Naive thymus-derived CD8-positive, alpha-beta T cell (primary cell): ENCODE measurements at regions not wholly inside any gene's neighbourhood (a gene's known extent, or its start where the extent isn't known, plus 50 kb on each side); places are given as distances from the start of the nearest gene placed in this dataset.
"Not testable (repeated sequence)": the region's sequence is repeated elsewhere in the genome, so short reads cannot be mapped to it uniquely, and the experiment has no call there.

ENCODE experiments used
- ATAC-seq, 2 donors: fragments of 150-1000 bp; cut with Tn5 transposase in 1 of 2; sonication (Bioruptor Pico), chemical (Tn5 transposase) in 1 of 2; 1 replicate in 1 of 2; 2 replicates in 1 of 2; pipeline ENCODE4 v1.10.0; 2021; ENCODE audit warnings: mild to moderate bottlenecking in 2 of 2, moderate library complexity in 2 of 2
- POLR2A ChIA-PET: fragments of 350-600 bp; sonication (Branson Sonifier 250); formaldehyde crosslinking; loops from one replicate; lab custom pipeline; 2021; ENCODE audit warnings: antibody characterized with exemption; lab: Charles Lee
- DNase-seq, 10 donors: peaks; one replicate each; pipeline versions ENCODE4 v3.0.0 to v3.0.0-alpha.2; 2020 to 2022
- H3K27ac Mint-ChIP-seq, 10 donors: one replicate each; pipeline ENCODE4 v1.8.0; 2020 to 2022; ENCODE audit warnings: mild to moderate bottlenecking in 10 of 10, mixed read lengths in 10 of 10, moderate library complexity in 4 of 10, inconsistent platforms in 1 of 10
- H3K27me3 Mint-ChIP-seq, 5 donors: one replicate each; pipeline ENCODE4 v1.8.0; 2021 to 2022; ENCODE audit warnings: mixed read lengths in 5 of 5
- H3K36me3 Mint-ChIP-seq, 3 donors: one replicate each; pipeline ENCODE4 v1.8.0; 2020 to 2022; ENCODE audit warnings: mixed read lengths in 3 of 3, mild to moderate bottlenecking in 2 of 3, inconsistent platforms in 1 of 3
- H3K4me1 Mint-ChIP-seq, 4 donors: one replicate each; pipeline ENCODE4 v1.8.0; 2021 to 2022; ENCODE audit warnings: mixed read lengths in 4 of 4
- H3K4me3 Mint-ChIP-seq, 10 donors: one replicate each; pipeline ENCODE4 v1.8.0; 2020 to 2022; ENCODE audit warnings: mild to moderate bottlenecking in 10 of 10, mixed read lengths in 10 of 10, moderate library complexity in 6 of 10, inconsistent platforms in 1 of 10
- H3K9me3 Mint-ChIP-seq, 9 donors: one replicate each; pipeline ENCODE4 v1.8.0; 2020 to 2022; ENCODE audit warnings: mixed read lengths in 9 of 9, mild to moderate bottlenecking in 3 of 9, inconsistent platforms in 1 of 9, moderate library complexity in 1 of 9

GRCh38 chr19:30853036-30853435 lies 480.9 kb downstream of the ZNF536 start:
- DNase-seq: no peak
- no peak overlapping the region for H3K4me3 Mint-ChIP-seq
- peaks cover 0 to 3% (median 1%) of the 10 kb centered on the region in 5 donors for H3K27me3 Mint-ChIP-seq
- H3K27ac Mint-ChIP-seq: no peak overlapping the region
- POLR2A ChIA-PET: no interaction called here
- no peaks in the 10 kb centered on the region for H3K36me3 Mint-ChIP-seq
- H3K9me3 Mint-ChIP-seq: no peaks in the 10 kb centered on the region
- no peaks in the 10 kb centered on the region for H3K4me1 Mint-ChIP-seq
- no peak for ATAC-seq

DNA sequence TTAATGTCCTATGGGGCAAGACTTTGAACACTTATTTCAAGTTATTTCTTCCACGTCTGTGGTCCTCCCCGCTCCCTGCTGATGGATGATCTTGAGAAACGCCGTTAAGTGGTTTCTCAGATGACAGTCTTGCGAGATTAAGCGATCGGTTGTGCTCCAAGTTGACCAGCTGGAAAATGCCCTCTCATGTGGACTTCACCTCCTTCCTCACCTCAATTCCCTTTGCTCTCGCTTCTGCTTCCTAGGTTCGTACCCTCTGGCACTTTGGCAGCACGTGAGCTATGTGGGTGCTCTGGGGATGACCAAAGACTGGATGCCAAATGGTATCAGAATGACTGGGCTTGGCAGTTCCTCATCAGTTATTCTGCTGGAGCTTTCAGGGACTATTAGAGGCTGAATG lies 480.0 kb downstream of the ZNF536 start:
- peaks cover 0 to 3% (median 1%) of the 10 kb centered on the region in 5 donors for H3K27me3 Mint-ChIP-seq
- no peaks in the 10 kb centered on the region for H3K9me3 Mint-ChIP-seq
- ATAC-seq (no peak), DNase-seq (no peak)
- H3K27ac Mint-ChIP-seq: no peak overlapping the region
- H3K4me1 Mint-ChIP-seq: no peaks in the 10 kb centered on the region
- no peaks in the 10 kb centered on the region for H3K36me3 Mint-ChIP-seq
- no peak overlapping the region for H3K4me3 Mint-ChIP-seq
- POLR2A ChIA-PET: no interaction called here

GRCh38 chr19:30851646-30852045 lies 479.5 kb downstream of the ZNF536 start:
- no peak overlapping the region for H3K27ac Mint-ChIP-seq
- no peaks in the 10 kb centered on the region for H3K36me3 Mint-ChIP-seq
- no peaks in the 10 kb centered on the region for H3K4me1 Mint-ChIP-seq
- DNase-seq: no peak
- H3K4me3 Mint-ChIP-seq: no peak overlapping the region
- ATAC-seq: no peak
- H3K9me3 Mint-ChIP-seq: no peaks in the 10 kb centered on the region
- peaks cover 0 to 3% (median 1%) of the 10 kb centered on the region in 5 donors for H3K27me3 Mint-ChIP-seq
- POLR2A ChIA-PET: no interaction called here

- POLR2A ChIA-PET: no interaction called here
- ATAC-seq (no peak), DNase-seq (no peak)
- H3K4me1 Mint-ChIP-seq: no peaks in the 10 kb centered on the region
- H3K4me3 Mint-ChIP-seq: no peak overlapping the region
- H3K27ac Mint-ChIP-seq: no peak overlapping the region
- H3K9me3 Mint-ChIP-seq: no peaks in the 10 kb centered on the region
- peaks cover 0 to 3% (median 0%) of the 10 kb centered on the region in 5 donors for H3K27me3 Mint-ChIP-seq
- no peaks in the 10 kb centered on the region for H3K36me3 Mint-ChIP-seq
Measured at GRCh38 chr19:30848636-30849425, 476.6 kb downstream of the ZNF536 start.

GRCh38 chr19:30846102-30846501 lies 473.9 kb downstream of the ZNF536 start:
- no peak overlapping the region for H3K27ac Mint-ChIP-seq

DNA sequence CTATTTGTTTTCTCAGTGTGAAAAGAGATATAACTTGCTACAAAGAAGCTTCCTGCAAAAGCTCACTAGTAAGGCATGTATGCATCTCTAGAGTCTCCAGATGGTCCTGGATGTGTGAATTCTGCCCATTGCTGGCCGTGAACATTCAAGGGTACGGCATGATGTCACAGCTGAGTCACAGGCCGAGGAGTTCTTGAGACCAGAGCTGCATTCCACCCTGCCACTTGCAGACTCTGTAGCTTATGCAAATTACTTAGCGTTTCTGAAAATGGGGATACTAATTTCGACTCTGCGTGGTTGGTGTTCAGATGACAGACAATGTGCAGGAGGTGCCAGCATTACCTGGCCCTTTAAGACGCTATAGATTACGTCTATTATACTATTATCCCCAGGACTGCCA lies 470.7 kb downstream of the ZNF536 start:
- no peaks in the 10 kb centered on the region for H3K4me1 Mint-ChIP-seq
- H3K27ac Mint-ChIP-seq: no peak overlapping the region
- no peak for DNase-seq
- no peak overlapping the region for H3K4me3 Mint-ChIP-seq
- POLR2A ChIA-PET: no interaction called here
- no peak for ATAC-seq
- no peaks in the 10 kb centered on the region for H3K36me3 Mint-ChIP-seq
- H3K27me3 Mint-ChIP-seq: peaks cover 0 to 3% (median 0%) of the 10 kb centered on the region in 5 donors
- H3K9me3 Mint-ChIP-seq: no peaks in the 10 kb centered on the region

More at GRCh38 chr19:30846102-30846501, 473.9 kb downstream of the ZNF536 start:
- no peak for ATAC-seq
- no peak for DNase-seq
- Mint-ChIP-seq H3K36me3 (no peaks in the 10 kb centered on the region), H3K4me3 (no peak overlapping the region), H3K9me3 (no peaks in the 10 kb centered on the region), H3K27me3 (peaks cover 0 to 3% (median 0%) of the 10 kb centered on the region in 5 donors), H3K4me1 (no peaks in the 10 kb centered on the region)
- POLR2A ChIA-PET: no interaction called here

DNA sequence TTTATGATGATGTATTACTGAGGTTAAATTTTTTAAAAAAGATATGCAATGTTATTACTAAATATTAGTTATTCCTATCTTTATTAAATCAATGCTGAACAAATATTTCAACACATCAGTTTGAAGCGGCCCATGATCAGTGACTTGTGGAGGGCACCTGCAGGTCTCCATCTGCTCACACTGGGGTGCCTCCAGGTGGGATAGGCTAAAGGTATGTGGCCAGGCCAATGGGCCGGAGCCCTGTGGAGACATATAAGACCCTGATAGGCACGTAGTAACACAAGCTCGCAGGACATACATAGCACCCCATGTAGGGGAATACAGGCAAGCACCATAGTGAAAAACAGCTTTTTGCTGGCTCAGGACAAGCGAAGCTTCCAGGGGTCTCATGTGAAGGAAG lies 469.8 kb downstream of the ZNF536 start:
- Mint-ChIP-seq H3K36me3 (no peaks in the 10 kb centered on the region), H3K4me3 (no peak overlapping the region), H3K27ac (no peak overlapping the region), H3K9me3 (peaks cover 0 to 3% (median 0%) of the 10 kb centered on the region in 9 donors), H3K27me3 (peaks cover 0 to 13% (median 2%) of the 10 kb centered on the region in 5 donors), H3K4me1 (no peaks in the 10 kb centered on the region)
- ATAC-seq: no peak
- DNase-seq: no peak
- POLR2A ChIA-PET: no interaction called here

- POLR2A ChIA-PET: no interaction called here
Measured at GRCh38 chr19:30830875-30831274, 458.7 kb downstream of the ZNF536 start.

DNA sequence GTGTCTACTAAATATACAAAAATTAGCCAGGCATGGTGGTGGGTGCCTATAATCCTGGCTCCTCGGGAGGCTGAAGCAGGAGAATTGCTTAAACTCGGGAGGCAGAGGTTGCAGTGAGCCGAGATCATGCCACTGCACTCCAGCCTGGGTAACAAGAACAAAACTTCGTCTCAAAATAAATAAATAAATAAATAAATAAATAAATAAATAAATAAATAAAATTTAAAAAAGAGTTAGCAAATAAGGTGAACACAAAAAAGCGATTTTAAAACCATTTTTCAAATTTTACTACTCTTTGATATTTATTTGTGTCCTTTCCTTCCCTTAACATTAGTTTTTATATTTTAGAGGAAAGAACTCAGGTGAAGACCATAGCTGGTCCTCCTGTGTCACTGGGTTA lies 453.3 kb downstream of the ZNF536 start:
- DNase-seq, H3K4me1 Mint-ChIP-seq, H3K36me3 Mint-ChIP-seq, POLR2A ChIA-PET, H3K27ac Mint-ChIP-seq, ATAC-seq, H3K4me3 Mint-ChIP-seq: not testable (repeated sequence)
- Mint-ChIP-seq H3K9me3 (peaks cover 0 to 20% (median 10%) of the 10 kb centered on the region in 9 donors), H3K27me3 (peaks cover 2 to 14% (median 6%) of the 10 kb centered on the region in 5 donors)

More at GRCh38 chr19:30830875-30831274, 458.7 kb downstream of the ZNF536 start:
- Mint-ChIP-seq H3K9me3 (peaks cover 0 to 10% (median 7%) of the 10 kb centered on the region in 9 donors), H3K36me3 (peaks cover 0 to 4% (median 0%) of the 10 kb centered on the region in 3 donors), H3K27ac (no peak overlapping the region), H3K4me1 (no peaks in the 10 kb centered on the region), H3K27me3 (peaks cover 0 to 9% (median 6%) of the 10 kb centered on the region in 5 donors), H3K4me3 (no peak overlapping the region)
- DNase-seq (no peak), ATAC-seq (no peak)

DNA sequence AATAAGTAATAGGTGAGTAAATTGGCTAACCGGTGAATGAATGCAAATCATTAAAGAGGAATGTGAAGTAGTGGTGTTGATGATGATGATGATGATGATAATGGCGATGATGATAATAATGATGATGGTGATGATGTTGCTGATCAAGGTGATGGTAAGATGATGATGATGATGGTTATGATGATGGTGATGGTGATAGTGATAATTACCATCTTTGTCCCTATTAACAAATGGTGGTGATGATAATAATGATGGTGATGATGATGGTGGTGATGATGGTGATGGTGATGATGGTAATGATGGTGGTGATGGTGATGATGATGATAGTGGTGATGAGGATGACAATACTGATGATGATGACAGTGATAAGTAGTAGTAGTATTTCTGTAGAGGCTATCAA lies 452.6 kb downstream of the ZNF536 start:
- H3K27me3 Mint-ChIP-seq: peaks cover 2 to 14% (median 6%) of the 10 kb centered on the region in 5 donors
- no peak overlapping the region for H3K27ac Mint-ChIP-seq
- peaks cover 0 to 9% (median 0%) of the 10 kb centered on the region in 3 donors for H3K36me3 Mint-ChIP-seq
- DNase-seq (no peak), ATAC-seq (no peak)
- POLR2A ChIA-PET: no interaction called here
- H3K9me3 Mint-ChIP-seq: peaks cover 0 to 20% (median 8%) of the 10 kb centered on the region in 9 donors
- H3K4me3 Mint-ChIP-seq: no peak overlapping the region
- H3K4me1 Mint-ChIP-seq: no peaks in the 10 kb centered on the region

DNA sequence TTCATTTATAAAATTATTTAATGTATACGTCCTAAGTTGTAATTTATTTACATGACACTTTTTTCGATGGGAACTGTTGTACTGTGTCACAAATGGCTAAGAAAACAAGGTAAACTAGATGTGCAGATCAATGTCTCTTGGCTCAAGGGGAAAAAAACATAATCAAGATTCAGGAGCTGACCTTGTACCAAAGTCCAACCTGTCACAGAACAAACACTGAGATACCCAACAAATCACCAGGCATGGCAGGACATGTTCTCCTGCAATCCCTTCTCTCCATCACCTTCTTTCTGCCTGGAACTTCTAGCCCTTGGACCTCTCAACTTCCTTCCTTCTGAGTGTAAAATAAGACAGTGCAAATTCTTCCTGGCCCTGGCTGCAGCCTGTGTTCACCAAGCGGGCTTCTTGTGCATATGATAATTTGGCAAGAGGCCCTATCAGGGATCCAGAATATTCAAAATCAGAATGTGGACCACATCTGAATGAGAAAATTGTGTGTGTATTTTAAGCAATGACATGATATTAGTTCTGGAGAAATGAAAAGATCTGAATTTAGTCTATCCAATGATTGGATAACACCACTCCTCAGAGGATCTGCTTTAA lies 445.9 kb downstream of the ZNF536 start:
- no peaks in the 10 kb centered on the region for H3K4me1 Mint-ChIP-seq

DNA sequence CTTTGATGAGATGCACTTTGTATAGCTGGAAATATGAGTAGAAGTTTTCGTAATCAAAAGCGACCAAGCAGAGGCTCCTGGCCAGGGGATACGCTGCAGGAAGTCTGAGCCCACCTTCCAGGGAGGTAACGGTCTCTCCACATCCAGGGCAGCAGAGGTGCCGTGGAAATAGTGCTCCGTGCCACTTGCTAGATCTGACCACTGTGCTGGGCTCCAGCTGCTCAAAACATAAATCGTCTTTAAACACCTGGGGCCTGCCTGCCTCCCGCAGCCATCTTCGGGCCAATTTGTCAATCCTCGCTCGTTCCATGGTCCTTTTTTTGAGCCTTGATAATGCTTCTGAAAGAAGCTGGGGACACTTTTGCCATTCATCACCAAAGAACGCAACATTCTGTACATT lies 445.0 kb downstream of the ZNF536 start:
- H3K9me3 Mint-ChIP-seq: peaks cover 0 to 10% (median 3%) of the 10 kb centered on the region in 9 donors
- no peak overlapping the region for H3K4me3 Mint-ChIP-seq
- no peaks in the 10 kb centered on the region for H3K4me1 Mint-ChIP-seq
- H3K27me3 Mint-ChIP-seq: peaks cover 3 to 40% (median 21%) of the 10 kb centered on the region in 5 donors
- DNase-seq (no peak), ATAC-seq (no peak)
- no peak overlapping the region for H3K27ac Mint-ChIP-seq
- peaks cover 0 to 5% (median 0%) of the 10 kb centered on the region in 3 donors for H3K36me3 Mint-ChIP-seq
- POLR2A ChIA-PET: no interaction called here

More for the DNA sequence above, 445.9 kb downstream of the ZNF536 start:
- Mint-ChIP-seq H3K27me3 (peaks cover 3 to 40% (median 21%) of the 10 kb centered on the region in 5 donors), H3K4me3 (no peak overlapping the region), H3K27ac (no peak overlapping the region), H3K9me3 (peaks cover 0 to 10% (median 3%) of the 10 kb centered on the region in 9 donors), H3K36me3 (peaks cover 0 to 5% (median 0%) of the 10 kb centered on the region in 3 donors)
- DNase-seq (no peak), ATAC-seq (no peak)
- POLR2A ChIA-PET: no interaction called here

DNA sequence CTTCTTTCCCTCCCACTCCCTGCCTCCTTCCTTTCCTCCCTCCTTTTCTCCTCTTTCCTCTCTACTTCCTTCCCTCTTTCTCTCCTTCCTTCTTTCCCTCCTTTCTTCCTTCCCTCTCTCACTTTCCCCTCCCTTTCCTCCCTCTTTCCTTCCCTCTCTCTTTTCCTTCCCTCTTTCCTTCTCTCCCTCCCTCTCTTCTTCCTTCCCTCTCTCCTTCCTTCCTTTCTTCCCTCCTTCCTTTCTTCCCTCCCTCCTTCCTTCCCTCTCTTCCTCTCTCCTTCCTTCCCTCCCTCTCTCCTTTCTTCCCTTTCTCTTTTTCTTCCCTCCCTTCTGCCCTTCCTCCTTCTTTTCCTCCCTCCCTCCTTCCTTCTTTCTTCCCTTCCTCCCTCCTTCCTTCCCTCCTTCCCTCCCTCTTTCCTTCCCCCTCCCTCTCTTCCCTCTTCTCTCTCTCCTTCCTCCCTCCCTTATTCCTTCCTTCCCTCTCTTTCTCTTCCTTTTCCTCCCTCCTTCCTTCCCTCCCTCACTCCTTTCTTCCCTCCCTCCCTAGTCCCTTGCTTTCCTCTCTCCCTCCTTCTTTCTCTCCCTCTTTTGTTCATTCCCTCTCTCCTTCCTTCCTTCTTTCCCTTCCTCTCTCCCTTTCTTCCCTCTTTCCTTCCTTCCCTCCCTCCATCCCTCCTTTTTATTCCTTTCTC lies 443.9 kb downstream of the ZNF536 start:
- POLR2A ChIA-PET: no interaction called here
- Mint-ChIP-seq H3K9me3 (peaks cover 0 to 10% (median 3%) of the 10 kb centered on the region in 9 donors), H3K36me3 (no peaks in the 10 kb centered on the region), H3K4me1 (no peaks in the 10 kb centered on the region), H3K27ac (no peak overlapping the region), H3K4me3 (no peak overlapping the region), H3K27me3 (peaks cover 5 to 44% (median 22%) of the 10 kb centered on the region in 5 donors)
- no peak for DNase-seq
- no peak for ATAC-seq
